SK-N-SH (cell line): ENCODE measurements at regions not wholly inside any gene's neighbourhood (a gene's known extent, or its start where the extent isn't known, plus 50 kb on each side); places are given as distances from the start of the nearest gene placed in this dataset.

ENCODE experiments used
- CTCF ChIA-PET: fragments of 300-600, 350-600 bp; formaldehyde crosslinking; extraction: SDS; loops from one replicate; lab custom pipeline; 2021; lab: Yijun Ruan, JAX
- POLR2A ChIA-PET: fragments of 350-600 bp; sonication (Branson Sonifier 250); formaldehyde crosslinking; extraction: SDS; loops from one replicate; lab custom pipeline; 2020; ENCODE audit warnings: antibody characterized with exemption, inconsistent platforms; lab: Yijun Ruan, JAX
- DNase-seq: peaks from one replicate; pipeline ENCODE4 v3.0.0; 2012
- H2AFZ ChIP-seq: fragments of 200-600 bp; sonication (generic); 2 replicates; pipeline ENCODE4 v1.8.1; 2016; ENCODE audit warnings: antibody characterized with exemption, mild to moderate bottlenecking, low read depth
- H3F3A ChIP-seq: fragments of 200-600 bp; sonication (generic); replicated peaks from 2 replicates; pipeline ENCODE3; 2016; ENCODE audit warnings: antibody characterized with exemption, mild to moderate bottlenecking; ENCODE audit not compliant: insufficient read depth
- H3K27ac ChIP-seq, 2 experiments: fragments of 200-500 bp in 1 of 2; fragments of 200-600 bp in 1 of 2; sonication (Bioruptor generic) in 1 of 2; sonication (generic), shearing (Covaris generic) in 1 of 2; 2 replicates each; pipeline versions ENCODE4 v1.5.1 to v1.6.1; 2014 to 2016; ENCODE audit warnings: low read depth in 2 of 2, inconsistent platforms in 1 of 2, low read length in 1 of 2, mild to moderate bottlenecking in 1 of 2, mixed read lengths in 1 of 2
- H3K27me3 ChIP-seq: fragments of 200-600 bp; sonication (generic), shearing (Covaris generic); 2 replicates; pipeline ENCODE4 v1.6.1; 2016; ENCODE audit warnings: mixed run types; ENCODE audit not compliant: insufficient read depth
- H3K36me3 ChIP-seq, 2 experiments: fragments of 200-500 bp in 1 of 2; fragments of 200-600 bp in 1 of 2; sonication (Bioruptor generic) in 1 of 2; sonication (generic) in 1 of 2; replicated peaks in 1 of 2; 2 replicates each; pipeline versions ENCODE3 to v1.5.1; 2014 to 2016; ENCODE audit warnings: low read length in 1 of 2, mild to moderate bottlenecking in 1 of 2; ENCODE audit not compliant: insufficient read depth in 2 of 2, control insufficient read depth in 1 of 2
- H3K4me1 ChIP-seq, 2 experiments: fragments of 200-500 bp in 1 of 2; fragments of 200-600 bp in 1 of 2; sonication (Bioruptor generic) in 1 of 2; sonication (generic), shearing (Covaris generic) in 1 of 2; 2 replicates each; pipeline versions ENCODE4 v1.5.1 to v1.6.1; 2014 to 2016; ENCODE audit warnings: low read depth in 1 of 2, low read length in 1 of 2, mixed run types in 1 of 2; ENCODE audit not compliant: insufficient read depth in 2 of 2, control insufficient read depth in 1 of 2
- H3K4me2 ChIP-seq: fragments of 200-600 bp; sonication (generic), shearing (Covaris generic); 2 replicates; pipeline ENCODE4 v1.6.1; 2017; ENCODE audit warnings: mixed run types
- H3K4me3 ChIP-seq, 2 experiments: fragments of 200-500 bp in 1 of 2; fragments of 200-600 bp in 1 of 2; sonication (Bioruptor generic) in 1 of 2; sonication (generic), shearing (Covaris generic) in 1 of 2; 2 replicates each; pipeline versions ENCODE4 v1.5.1 to v1.8.1; 2014 to 2016; ENCODE audit warnings: low read depth in 2 of 2, inconsistent platforms in 1 of 2, low read length in 1 of 2, mild to moderate bottlenecking in 1 of 2, mixed read lengths in 1 of 2, moderate library complexity in 1 of 2
- H3K79me2 ChIP-seq: fragments of 200-600 bp; sonication (generic); 2 replicates; pipeline ENCODE4 v1.8.1; 2017; ENCODE audit warnings: mild to moderate bottlenecking; ENCODE audit not compliant: insufficient read depth
- H3K9ac ChIP-seq: fragments of 200-600 bp; sonication (generic); 2 replicates; pipeline ENCODE4 v1.6.1; 2017; ENCODE audit warnings: mixed run types
- H3K9me2 ChIP-seq: fragments of 200-600 bp; sonication (generic); 2 replicates; pipeline ENCODE4 v1.6.1; 2017; ENCODE audit warnings: mixed run types
- H3K9me3 ChIP-seq: fragments of 200-600 bp; sonication (generic); 2 replicates; pipeline ENCODE4 v1.6.1; 2017; ENCODE audit warnings: mixed run types, mild to moderate bottlenecking, moderate library complexity
- H4K20me1 ChIP-seq: fragments of 200-600 bp; sonication (generic); 2 replicates; pipeline ENCODE4 v1.6.1; 2017; ENCODE audit warnings: mild to moderate bottlenecking, mixed run types; ENCODE audit not compliant: insufficient read depth
- CHD2 ChIP-seq: fragments of 150-350 bp; IDR thresholded peaks from 2 replicates; pipeline ENCODE4 v1.6.1; 2018; ENCODE audit warnings: low read length; ENCODE audit not compliant: partially characterized antibody
- CTCF ChIP-seq: fragments of 200-600 bp; sonication (generic); IDR thresholded peaks from 2 replicates; pipeline ENCODE4 v1.6.1; 2017; ENCODE audit warnings: antibody characterized with exemption, mild to moderate bottlenecking, moderate library complexity
- EP300 ChIP-seq, 2 experiments: IDR thresholded peaks; 2 replicates each; pipeline versions ENCODE4 v1.4.0 to v1.6.1; 2012; ENCODE audit warnings: borderline replicate concordance in 1 of 2, low read depth in 1 of 2, low read length in 1 of 2
- FOSL2 ChIP-seq: IDR thresholded peaks from 2 replicates; pipeline ENCODE4 v1.4.0; 2012; ENCODE audit warnings: low read depth, mild to moderate bottlenecking, moderate library complexity, borderline replicate concordance
- GABPA ChIP-seq: IDR thresholded peaks from 2 replicates; pipeline ENCODE4 v1.4.0; 2012; ENCODE audit warnings: low read depth, mild to moderate bottlenecking
- JUND ChIP-seq: IDR thresholded peaks from 2 replicates; pipeline ENCODE4 v1.4.0; 2012
- MAX ChIP-seq: IDR thresholded peaks from 2 replicates; pipeline ENCODE4 v1.4.0; 2012; ENCODE audit warnings: low read depth
- MXI1 ChIP-seq: IDR thresholded peaks from 2 replicates; pipeline ENCODE4 v1.6.1; 2012; ENCODE audit warnings: mild to moderate bottlenecking, low read depth, low read length, improper control_type of control experiment
- NFIC ChIP-seq: IDR thresholded peaks from 2 replicates; pipeline ENCODE4 v1.4.0; 2012; ENCODE audit warnings: borderline replicate concordance
- POLR2AphosphoS5 ChIP-seq: IDR thresholded peaks from 2 replicates; pipeline ENCODE4 v1.6.1; 2012; ENCODE audit warnings: low read depth, low read length
- TAF1 ChIP-seq: IDR thresholded peaks from 2 replicates; pipeline ENCODE4 v1.6.1; 2012; ENCODE audit warnings: low read depth, mild to moderate bottlenecking, low read length, moderate library complexity, borderline replicate concordance
- TCF12 ChIP-seq: IDR thresholded peaks from 2 replicates; pipeline ENCODE4 v1.4.0; 2012
- WGBS: methylation state at CpG from one replicate; pipeline ENCODE4 v1.1.6; 2017; ENCODE audit warnings: low lambda C conversion rate; 5-methylcytosine and 5-hydroxymethylcytosine counted together
- TF ChIP-seq, protein P1 (sequence below): IDR thresholded peaks from 2 replicates; pipeline ENCODE4 v1.6.1; 2012; ENCODE audit warnings: mild to moderate bottlenecking, low read depth, low read length, moderate library complexity

DNA sequence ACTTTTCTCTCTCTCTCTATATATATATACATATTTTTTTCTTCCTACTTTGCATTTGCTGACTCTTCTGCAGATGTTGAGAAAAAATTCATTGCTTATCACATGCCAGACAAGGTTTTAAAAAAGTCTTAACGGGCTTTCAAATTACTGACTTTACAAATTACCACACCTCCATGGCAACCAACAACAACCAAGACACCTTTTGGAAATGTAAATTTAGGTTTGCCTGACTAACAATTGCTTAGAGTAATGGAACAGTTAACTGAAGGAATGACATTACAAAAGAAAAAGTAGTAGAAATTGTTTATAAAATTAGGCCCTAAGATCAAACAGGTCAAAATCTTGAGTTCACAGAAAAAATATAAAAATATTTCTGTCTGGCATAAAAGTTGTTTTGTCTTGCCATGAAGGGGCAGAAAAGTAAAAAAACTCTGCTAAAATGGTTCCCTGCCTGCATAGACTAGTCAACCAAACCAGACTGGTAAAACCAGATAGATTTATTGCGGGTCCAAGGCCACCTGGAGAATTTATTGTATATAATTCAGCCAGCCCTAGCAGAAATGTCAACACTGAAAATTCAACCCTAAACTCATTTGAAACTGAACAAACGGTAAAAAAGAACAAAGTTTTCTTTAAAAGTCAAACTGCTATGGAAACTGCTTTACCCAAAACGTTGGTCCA is 92.8 kb upstream of the FRMD1 start:
- TF ChIP-seq MAX, result no peak
- no peak for TF ChIP-seq POLR2AphosphoS5
- TF ChIP-seq TCF12, result no peak
- TF ChIP-seq JUND, result no peak
- TF ChIP-seq NFIC, result no peak
- no peak for TF ChIP-seq CTCF
- TF ChIP-seq CHD2, result no peak
- no peak for TF ChIP-seq TAF1
- TF ChIP-seq GABPA, result no peak
- TF ChIP-seq MXI1, result no peak
- TF ChIP-seq EP300 (IDR thresholded peaks at IDR 0.05; ENCODE audit: borderline replicate concordance in 1 of 2, low read depth in 1 of 2, low read length in 1 of 2), result no peak
- TF ChIP-seq, protein P1, sequence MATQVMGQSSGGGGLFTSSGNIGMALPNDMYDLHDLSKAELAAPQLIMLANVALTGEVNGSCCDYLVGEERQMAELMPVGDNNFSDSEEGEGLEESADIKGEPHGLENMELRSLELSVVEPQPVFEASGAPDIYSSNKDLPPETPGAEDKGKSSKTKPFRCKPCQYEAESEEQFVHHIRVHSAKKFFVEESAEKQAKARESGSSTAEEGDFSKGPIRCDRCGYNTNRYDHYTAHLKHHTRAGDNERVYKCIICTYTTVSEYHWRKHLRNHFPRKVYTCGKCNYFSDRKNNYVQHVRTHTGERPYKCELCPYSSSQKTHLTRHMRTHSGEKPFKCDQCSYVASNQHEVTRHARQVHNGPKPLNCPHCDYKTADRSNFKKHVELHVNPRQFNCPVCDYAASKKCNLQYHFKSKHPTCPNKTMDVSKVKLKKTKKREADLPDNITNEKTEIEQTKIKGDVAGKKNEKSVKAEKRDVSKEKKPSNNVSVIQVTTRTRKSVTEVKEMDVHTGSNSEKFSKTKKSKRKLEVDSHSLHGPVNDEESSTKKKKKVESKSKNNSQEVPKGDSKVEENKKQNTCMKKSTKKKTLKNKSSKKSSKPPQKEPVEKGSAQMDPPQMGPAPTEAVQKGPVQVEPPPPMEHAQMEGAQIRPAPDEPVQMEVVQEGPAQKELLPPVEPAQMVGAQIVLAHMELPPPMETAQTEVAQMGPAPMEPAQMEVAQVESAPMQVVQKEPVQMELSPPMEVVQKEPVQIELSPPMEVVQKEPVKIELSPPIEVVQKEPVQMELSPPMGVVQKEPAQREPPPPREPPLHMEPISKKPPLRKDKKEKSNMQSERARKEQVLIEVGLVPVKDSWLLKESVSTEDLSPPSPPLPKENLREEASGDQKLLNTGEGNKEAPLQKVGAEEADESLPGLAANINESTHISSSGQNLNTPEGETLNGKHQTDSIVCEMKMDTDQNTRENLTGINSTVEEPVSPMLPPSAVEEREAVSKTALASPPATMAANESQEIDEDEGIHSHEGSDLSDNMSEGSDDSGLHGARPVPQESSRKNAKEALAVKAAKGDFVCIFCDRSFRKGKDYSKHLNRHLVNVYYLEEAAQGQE, result no peak
- no peak for TF ChIP-seq FOSL2
- H3K27me3 ChIP-seq, result no peaks in the 10 kb centered on the region
- H3F3A ChIP-seq, result no peaks in the 10 kb centered on the region
- no peaks in the 10 kb centered on the region for H3K79me2 ChIP-seq
- no peak overlapping the region for H3K4me2 ChIP-seq
- H3K36me3 ChIP-seq, result no peaks in the 10 kb centered on the region
- H3K4me1 ChIP-seq, result no peaks in the 10 kb centered on the region
- no peak overlapping the region for H3K4me3 ChIP-seq
- no peaks in the 10 kb centered on the region for H3K9me2 ChIP-seq
- H3K27ac ChIP-seq, result no peak overlapping the region
- POLR2A ChIA-PET, result no interaction called here
- 25% methylated on average over 4 of the region's 4 CpGs for WGBS
- DNase-seq, result no peak
- H2AFZ ChIP-seq, result no peak overlapping the region
- no peaks in the 10 kb centered on the region for H3K9me3 ChIP-seq
- H3K9ac ChIP-seq, result no peak overlapping the region
- CTCF ChIA-PET, result no interaction called here
- no peaks in the 10 kb centered on the region for H4K20me1 ChIP-seq
